GM12865 (cell line): ENCODE measurements at regions not wholly inside any gene's neighbourhood (a gene's known extent, or its start where the extent isn't known, plus 50 kb on each side); places are given as distances from the start of the nearest gene placed in this dataset.

ENCODE experiments used
- DNase-seq: peaks from one replicate; pipeline ENCODE4 v3.0.0; 2010; ENCODE audit warnings: low read depth
- H3K4me3 ChIP-seq: 2 replicates; pipeline ENCODE4 v1.5.1; 2011; ENCODE audit warnings: mild to moderate bottlenecking, low read depth, low read length, control low read depth
- CTCF ChIP-seq: IDR thresholded peaks from 2 replicates; pipeline ENCODE4 v1.5.1; 2011; ENCODE audit warnings: low read length, control low read depth, low read depth, inconsistent platforms; ENCODE audit not compliant: insufficient read depth; ENCODE audit errors: missing control alignments

DNA sequence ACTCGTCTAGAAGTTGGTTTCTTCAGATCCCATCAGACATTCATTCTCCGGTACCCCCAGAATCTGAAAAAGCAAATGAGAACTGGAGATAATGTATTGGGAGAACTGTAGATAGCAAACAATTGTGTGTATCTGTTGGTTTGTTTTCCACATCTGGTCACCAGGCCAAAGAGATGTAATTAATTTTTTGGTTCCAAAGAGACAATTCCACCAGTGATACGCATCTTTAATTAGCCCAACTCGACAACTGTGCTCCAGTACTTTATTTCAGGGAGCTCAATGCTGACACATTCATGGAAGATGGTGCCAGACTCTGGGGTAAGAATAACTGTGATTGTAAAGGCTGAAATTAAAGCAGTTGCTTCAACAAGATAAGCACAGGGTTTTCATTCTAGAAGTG is 74.5 kb downstream of the NPTX2 start:
- H3K4me3 ChIP-seq, result no peak overlapping the region
- DNase-seq, result no peak
- TF ChIP-seq CTCF, result no peak

DNA sequence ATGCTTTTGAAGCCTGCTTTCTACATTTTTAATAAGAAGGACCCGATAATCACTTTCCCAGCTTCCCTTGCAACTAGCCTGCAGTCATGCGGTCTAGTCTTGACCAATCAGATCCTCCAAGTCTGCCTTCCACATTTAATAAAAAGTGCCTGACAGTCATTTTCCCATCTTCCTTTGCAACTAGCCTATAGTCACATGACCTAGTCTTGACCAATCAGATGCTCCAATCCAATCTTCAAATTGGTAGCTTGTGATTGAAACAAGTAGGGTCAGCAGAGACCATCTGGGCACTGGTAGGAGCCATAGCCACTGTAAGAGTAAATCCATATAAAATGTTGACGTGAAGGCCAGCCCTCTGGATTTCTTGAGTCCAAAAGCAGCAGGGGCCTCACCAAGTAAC is 80.0 kb downstream of the NPTX2 start:
- H3K4me3 ChIP-seq, result no peak overlapping the region
- no peak for DNase-seq
- TF ChIP-seq CTCF, result no peak

- no peak for TF ChIP-seq CTCF
Measured at GRCh38 chr7:98697485-98698240, 80.6 kb downstream of the NPTX2 start.

DNA sequence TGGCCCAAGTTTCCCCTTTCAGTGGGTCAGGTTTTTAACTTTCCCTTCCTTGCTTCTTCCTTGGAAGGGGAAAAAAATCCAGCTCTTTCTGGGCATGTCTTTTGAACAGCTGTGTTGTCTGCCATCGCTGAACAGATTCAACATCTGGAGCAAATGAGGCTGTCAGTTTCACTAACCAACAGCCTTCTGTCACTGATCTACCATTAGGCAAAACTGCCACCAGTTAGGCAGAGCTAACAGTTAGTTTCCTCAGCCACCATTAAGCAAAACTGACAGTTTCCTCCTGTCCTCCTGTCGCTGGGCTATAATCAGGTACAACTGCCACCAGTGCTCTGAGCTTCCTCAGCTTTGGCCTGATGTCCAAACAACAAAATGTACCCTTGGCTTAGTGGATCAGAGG is 81.9 kb downstream of the NPTX2 start:
- no peak for DNase-seq
- no peak for TF ChIP-seq CTCF
- H3K4me3 ChIP-seq, result no peak overlapping the region

More at GRCh38 chr7:98697485-98698240, 80.6 kb downstream of the NPTX2 start:
- no peak for DNase-seq
- no peak overlapping the region for H3K4me3 ChIP-seq

DNA sequence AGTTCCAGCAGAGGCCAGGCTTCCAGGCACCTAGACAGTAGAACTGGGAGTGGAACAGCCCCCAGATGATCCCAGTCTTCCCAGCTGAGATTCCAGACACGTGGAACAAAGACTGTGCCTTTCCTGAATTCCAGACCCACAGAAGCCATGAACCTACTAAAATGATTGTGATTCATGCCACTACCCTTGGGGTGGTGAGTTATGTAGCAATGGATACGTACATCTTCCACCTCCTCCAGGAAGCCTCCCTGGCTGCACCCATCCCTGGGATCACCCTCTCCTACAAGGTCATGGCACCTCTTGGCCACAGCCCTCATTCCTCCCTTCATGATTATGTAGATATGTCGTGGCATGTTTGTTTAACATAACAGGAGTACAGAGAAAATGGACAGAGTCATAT is 83.4 kb downstream of the NPTX2 start:
- no peak for TF ChIP-seq CTCF
- no peak overlapping the region for H3K4me3 ChIP-seq
- DNase-seq, result no peak

GRCh38 chr7:98701372-98701771 is 84.3 kb downstream of the NPTX2 start:
- no peak overlapping the region for H3K4me3 ChIP-seq
- DNase-seq, result peak; percentile 28
- no peak for TF ChIP-seq CTCF

- no peak overlapping the region for H3K4me3 ChIP-seq
- DNase-seq, result peak; percentile 29
- TF ChIP-seq CTCF, result no peak
Measured at GRCh38 chr7:98702021-98702420, 84.9 kb downstream of the NPTX2 start.
